Epidermal melanocyte (primary cell): ENCODE measurements at regions not wholly inside any gene's neighbourhood (a gene's known extent, or its start where the extent isn't known, plus 50 kb on each side); places are given as distances from the start of the nearest gene placed in this dataset.

ENCODE experiments used
- DNase-seq: peaks from one replicate; pipeline ENCODE4 v3.0.0; 2011; ENCODE audit warnings: low spot score; ENCODE audit not compliant: insufficient read length

- no peak for DNase-seq
These were observed 783.6 kb upstream of the TBX3 start for GRCh38 chr12:115467531-115467930.

GRCh38 chr12:115466076-115466475 is 782.1 kb upstream of the TBX3 start:
- no peak for DNase-seq

- DNase-seq, result no peak
These were observed 780.7 kb upstream of the TBX3 start for GRCh38 chr12:115464661-115465060.

GRCh38 chr12:115464111-115464581 is 780.2 kb upstream of the TBX3 start:
- DNase-seq, result no peak

GRCh38 chr12:115461401-115461800 is 777.4 kb upstream of the TBX3 start:
- no peak for DNase-seq

- no peak for DNase-seq
These were observed 773.8 kb upstream of the TBX3 start for GRCh38 chr12:115457798-115458197.

- no peak for DNase-seq
These were observed 773.1 kb upstream of the TBX3 start for GRCh38 chr12:115456946-115457689.

GRCh38 chr12:115455268-115455681 is 771.3 kb upstream of the TBX3 start:
- no peak for DNase-seq

GRCh38 chr12:115452751-115453281 is 768.8 kb upstream of the TBX3 start:
- DNase-seq, result no peak

GRCh38 chr12:115451780-115452736 is 768.1 kb upstream of the TBX3 start:
- no peak for DNase-seq

GRCh38 chr12:115451151-115451779 is 767.3 kb upstream of the TBX3 start:
- DNase-seq, result no peak

- no peak for DNase-seq
These were observed 766.7 kb upstream of the TBX3 start for GRCh38 chr12:115450710-115451109.

GRCh38 chr12:115450017-115450416 is 766.0 kb upstream of the TBX3 start:
- DNase-seq, result no peak

- DNase-seq, result no peak
These were observed 765.6 kb upstream of the TBX3 start for GRCh38 chr12:115449526-115449925.

- no peak for DNase-seq
These were observed 760.4 kb upstream of the TBX3 start for GRCh38 chr12:115444346-115444745.

- DNase-seq, result no peak
These were observed 759.5 kb upstream of the TBX3 start for GRCh38 chr12:115443351-115443938.

GRCh38 chr12:115440438-115440837 is 756.5 kb upstream of the TBX3 start:
- no peak for DNase-seq

GRCh38 chr12:115439008-115439601 is 755.1 kb upstream of the TBX3 start:
- DNase-seq, result no peak

GRCh38 chr12:115438314-115438713 is 754.3 kb upstream of the TBX3 start:
- DNase-seq, result no peak

GRCh38 chr12:115437061-115437567 is 753.1 kb upstream of the TBX3 start:
- DNase-seq, result no peak
